Mesendoderm (in vitro differentiated cells): ENCODE measurements at regions not wholly inside any gene's neighbourhood (a gene's known extent, or its start where the extent isn't known, plus 50 kb on each side); places are given as distances from the start of the nearest gene placed in this dataset.

Experiments
- DNase-seq: peaks from one replicate; pipeline ENCODE4 v3.0.0; 2013
- H2AK5ac ChIP-seq: 2 replicates; pipeline ENCODE4 v1.6.1; 2013; ENCODE audit warnings: low read length, inconsistent platforms
- H2BK120ac ChIP-seq: 2 replicates; pipeline ENCODE4 v1.6.1; 2013; ENCODE audit warnings: low read depth, mild to moderate bottlenecking, low read length, moderate library complexity, mixed read lengths
- H2BK15ac ChIP-seq: replicated peaks from 2 replicates; pipeline ENCODE4 v1.6.1; 2013; ENCODE audit warnings: low read depth, mild to moderate bottlenecking, moderate library complexity
- H2BK5ac ChIP-seq: 2 replicates; pipeline ENCODE4 v1.6.1; 2013; ENCODE audit warnings: low read length, inconsistent platforms
- H3K18ac ChIP-seq: 2 replicates; pipeline ENCODE4 v1.6.1; 2013; ENCODE audit warnings: mild to moderate bottlenecking, low read length, mixed read lengths
- H3K23ac ChIP-seq: one replicate; pipeline ENCODE4 v1.6.1; 2013; ENCODE audit warnings: low read length
- H3K27ac ChIP-seq: 2 replicates; pipeline ENCODE4 v1.5.1; 2013; ENCODE audit warnings: low read depth, mild to moderate bottlenecking, inconsistent platforms, low read length, moderate library complexity
- H3K27me3 ChIP-seq: 2 replicates; pipeline ENCODE4 v1.6.1; 2013; ENCODE audit warnings: low read length, control low read depth, mild to moderate bottlenecking, inconsistent platforms; ENCODE audit not compliant: insufficient read depth, poor library complexity
- H3K36me3 ChIP-seq: 2 replicates; pipeline ENCODE4 v1.6.1; 2013; ENCODE audit warnings: low read length, inconsistent platforms; ENCODE audit not compliant: control insufficient read depth, insufficient read depth
- H3K4ac ChIP-seq: one replicate; pipeline ENCODE4 v1.6.1; 2013; ENCODE audit warnings: low read depth, mild to moderate bottlenecking, low read length, moderate library complexity
- H3K4me1 ChIP-seq: 2 replicates; pipeline ENCODE4 v1.6.1; 2013; ENCODE audit warnings: low read depth, low read length, inconsistent platforms; ENCODE audit not compliant: control insufficient read depth
- H3K4me2 ChIP-seq: 2 replicates; pipeline ENCODE4 v1.6.1; 2013; ENCODE audit warnings: low read length
- H3K4me3 ChIP-seq: 2 replicates; pipeline ENCODE4 v1.5.1; 2013; ENCODE audit warnings: mild to moderate bottlenecking, low read length
- H3K56ac ChIP-seq: one replicate; pipeline ENCODE4 v1.6.1; 2013; ENCODE audit warnings: low read length
- H3K79me1 ChIP-seq: 2 replicates; pipeline ENCODE4 v1.6.1; 2013; ENCODE audit warnings: low read length, inconsistent platforms
- H3K79me2 ChIP-seq: 2 replicates; pipeline ENCODE4 v1.6.1; 2013; ENCODE audit warnings: mild to moderate bottlenecking, low read length; ENCODE audit not compliant: control insufficient read depth, insufficient read depth
- H3K9ac ChIP-seq: 2 replicates; pipeline ENCODE4 v1.6.1; 2013; ENCODE audit warnings: low read length, inconsistent platforms
- H4K5ac ChIP-seq: one replicate; pipeline ENCODE4 v1.6.1; 2013; ENCODE audit warnings: low read length
- H4K8ac ChIP-seq: one replicate; pipeline ENCODE4 v1.6.1; 2013; ENCODE audit warnings: low read depth, mild to moderate bottlenecking, control low read depth, low read length, moderate library complexity
- WGBS: extraction: QIAGEN DNeasy Blood & Tissue Kit; methylation state at CpG from one replicate; pipeline ENCODE4 v1.1.7; 2013; ENCODE audit warnings: low lambda C conversion rate, missing lambda C conversion rate; ENCODE audit not compliant: insufficient coverage; ENCODE audit errors: extremely low coverage; 5-methylcytosine and 5-hydroxymethylcytosine counted together

- Histone ChIP-seq H2BK120ac (no peak overlapping the region), H4K8ac (no peak overlapping the region), H3K79me1 (no peaks in the 10 kb centered on the region), H2BK15ac (no peak overlapping the region), H3K36me3 (no peaks in the 10 kb centered on the region), H3K9ac (no peak overlapping the region), H2BK5ac (no peak overlapping the region), H4K5ac (no peak overlapping the region), H3K4me3 (no peak overlapping the region), H3K4ac (no peak overlapping the region), H3K27me3 (no peaks in the 10 kb centered on the region), H3K23ac (no peak overlapping the region), H3K56ac (no peak overlapping the region), H3K18ac (no peak overlapping the region), H3K4me1 (no peaks in the 10 kb centered on the region), H3K79me2 (no peaks in the 10 kb centered on the region), H3K4me2 (no peak overlapping the region), H3K27ac (no peak overlapping the region), H2AK5ac (no peak overlapping the region)
- DNase-seq: peak; percentile 46
- no CpG with 5 or more reads among the region's 5 CpGs for WGBS
Measured at GRCh38 chr1:82377201-82377884, 576.6 kb downstream of the ADGRL2 start.

GRCh38 chr1:82373710-82374109 is 573.0 kb downstream of the ADGRL2 start:
- H2BK15ac ChIP-seq: no peak overlapping the region
- WGBS: no CpG with 5 or more reads among the region's 2 CpGs
- H3K27ac ChIP-seq: no peak overlapping the region
- no peak overlapping the region for H3K4me2 ChIP-seq
- no peak overlapping the region for H2BK120ac ChIP-seq
- no peaks in the 10 kb centered on the region for H3K79me1 ChIP-seq
- H3K79me2 ChIP-seq: no peaks in the 10 kb centered on the region
- no peak overlapping the region for H2BK5ac ChIP-seq
- H2AK5ac ChIP-seq: no peak overlapping the region
- no peak overlapping the region for H3K4me3 ChIP-seq
- no peak overlapping the region for H3K56ac ChIP-seq
- no peak overlapping the region for H3K9ac ChIP-seq
- no peaks in the 10 kb centered on the region for H3K27me3 ChIP-seq
- H3K18ac ChIP-seq: no peak overlapping the region
- H3K4me1 ChIP-seq: no peaks in the 10 kb centered on the region
- no peak overlapping the region for H4K5ac ChIP-seq
- no peak overlapping the region for H3K4ac ChIP-seq
- H3K23ac ChIP-seq: no peak overlapping the region
- H4K8ac ChIP-seq: no peak overlapping the region
- DNase-seq: no peak
- H3K36me3 ChIP-seq: no peaks in the 10 kb centered on the region

- Histone ChIP-seq H3K27ac (no peak overlapping the region), H3K18ac (peak overlapping the region; percentile 51), H2BK15ac (no peak overlapping the region), H3K4me1 (no peaks in the 10 kb centered on the region), H2BK5ac (no peak overlapping the region), H2BK120ac (no peak overlapping the region), H3K4ac (no peak overlapping the region), H3K36me3 (no peaks in the 10 kb centered on the region), H3K79me2 (no peaks in the 10 kb centered on the region), H3K79me1 (no peaks in the 10 kb centered on the region), H4K5ac (no peak overlapping the region), H3K4me3 (no peak overlapping the region), H3K4me2 (no peak overlapping the region), H2AK5ac (no peak overlapping the region), H3K56ac (no peak overlapping the region), H3K9ac (no peak overlapping the region), H4K8ac (no peak overlapping the region), H3K23ac (no peak overlapping the region), H3K27me3 (no peaks in the 10 kb centered on the region)
- WGBS: 100% methylated on average over 2 of the region's 3 CpGs
- no peak for DNase-seq
Measured at GRCh38 chr1:82371844-82372498, 571.2 kb downstream of the ADGRL2 start.

GRCh38 chr1:82367456-82367855 is 566.7 kb downstream of the ADGRL2 start:
- Histone ChIP-seq H2BK5ac (no peak overlapping the region), H3K36me3 (no peaks in the 10 kb centered on the region), H3K79me2 (no peaks in the 10 kb centered on the region), H3K79me1 (no peaks in the 10 kb centered on the region), H3K23ac (no peak overlapping the region), H3K18ac (no peak overlapping the region), H3K4me1 (no peaks in the 10 kb centered on the region), H3K27me3 (no peaks in the 10 kb centered on the region), H3K4me3 (no peak overlapping the region), H3K27ac (no peak overlapping the region), H4K8ac (no peak overlapping the region), H4K5ac (no peak overlapping the region), H3K4ac (no peak overlapping the region), H2BK15ac (no peak overlapping the region), H3K9ac (no peak overlapping the region), H3K56ac (no peak overlapping the region), H2BK120ac (no peak overlapping the region), H2AK5ac (no peak overlapping the region), H3K4me2 (no peak overlapping the region)
- no CpG with 5 or more reads among the region's 2 CpGs for WGBS
- DNase-seq: no peak

- no peak overlapping the region for H3K4me2 ChIP-seq
- H2AK5ac ChIP-seq: no peak overlapping the region
- no peak overlapping the region for H3K27ac ChIP-seq
- DNase-seq: no peak
- H3K79me2 ChIP-seq: no peaks in the 10 kb centered on the region
- H2BK15ac ChIP-seq: no peak overlapping the region
- H2BK120ac ChIP-seq: no peak overlapping the region
- H4K5ac ChIP-seq: no peak overlapping the region
- no peaks in the 10 kb centered on the region for H3K4me1 ChIP-seq
- WGBS: no CpG with 5 or more reads among the region's 2 CpGs
- no peak overlapping the region for H3K9ac ChIP-seq
- H4K8ac ChIP-seq: no peak overlapping the region
- no peak overlapping the region for H3K23ac ChIP-seq
- no peak overlapping the region for H3K56ac ChIP-seq
- no peak overlapping the region for H3K4ac ChIP-seq
- H3K36me3 ChIP-seq: no peaks in the 10 kb centered on the region
- peak overlapping the region; percentile 51 for H3K18ac ChIP-seq
- no peaks in the 10 kb centered on the region for H3K27me3 ChIP-seq
- no peaks in the 10 kb centered on the region for H3K79me1 ChIP-seq
- H2BK5ac ChIP-seq: no peak overlapping the region
- no peak overlapping the region for H3K4me3 ChIP-seq
Measured at GRCh38 chr1:82366689-82367088, 566.0 kb downstream of the ADGRL2 start.
